BE2C (cell line): ENCODE measurements at regions not wholly inside any gene's neighbourhood (a gene's known extent, or its start where the extent isn't known, plus 50 kb on each side); places are given as distances from the start of the nearest gene placed in this dataset.

Experiments
- DNase-seq: peaks from one replicate; pipeline ENCODE4 v3.0.0-alpha.2; 2020
- H3K27me3 ChIP-seq: fragments of 250-450 bp; sonication (Bioruptor Pico); 2 replicates; pipeline ENCODE4 v1.5.1; 2020; ENCODE audit warnings: mild to moderate bottlenecking
- H3K36me3 ChIP-seq: fragments of 250-450 bp; sonication (Bioruptor Pico); 2 replicates; pipeline ENCODE4 v1.5.1; 2020; ENCODE audit warnings: mild to moderate bottlenecking
- H3K4me1 ChIP-seq: fragments of 250-450 bp; sonication (Bioruptor Pico); 2 replicates; pipeline ENCODE4 v1.5.1; 2020
- H3K4me3 ChIP-seq: 2 replicates; pipeline ENCODE4 v1.5.1; 2011; ENCODE audit warnings: low read depth, low read length
- H3K9me3 ChIP-seq: fragments of 250-450 bp; sonication (Bioruptor Pico); 2 replicates; pipeline ENCODE4 v1.5.1; 2020
- CTCF ChIP-seq: IDR thresholded peaks from 2 replicates; pipeline ENCODE4 v1.5.1; 2012; ENCODE audit warnings: mild to moderate bottlenecking, low read depth, low read length

DNA sequence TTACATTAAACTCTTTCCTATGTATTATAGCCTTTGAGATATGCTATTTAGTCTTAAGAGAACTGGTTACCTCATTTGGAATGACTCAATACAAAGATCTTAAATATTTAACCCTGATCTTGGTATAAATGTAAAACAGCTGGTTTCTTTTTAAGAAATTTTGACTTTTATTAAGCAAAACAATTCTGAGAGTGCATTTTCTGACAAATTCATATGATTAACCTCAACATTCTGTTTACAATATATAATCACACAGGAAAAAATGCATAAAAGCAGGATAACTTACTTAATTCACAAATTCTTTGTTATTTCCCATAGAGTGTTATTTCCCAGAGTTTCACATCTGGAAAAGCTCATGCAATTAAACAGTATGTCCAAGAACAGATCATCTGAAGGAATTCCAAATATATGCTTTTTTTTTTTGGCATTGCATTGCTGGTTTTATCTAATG is 400.4 kb upstream of the THBS1 start:
- DNase-seq = no peak
- Histone ChIP-seq H3K4me1 (no peaks in the 10 kb centered on the region), H3K9me3 (no peaks in the 10 kb centered on the region), H3K4me3 (no peak overlapping the region), H3K27me3 (peaks cover 9% of the 10 kb centered on the region), H3K36me3 (no peaks in the 10 kb centered on the region)
- no peak for TF ChIP-seq CTCF

DNA sequence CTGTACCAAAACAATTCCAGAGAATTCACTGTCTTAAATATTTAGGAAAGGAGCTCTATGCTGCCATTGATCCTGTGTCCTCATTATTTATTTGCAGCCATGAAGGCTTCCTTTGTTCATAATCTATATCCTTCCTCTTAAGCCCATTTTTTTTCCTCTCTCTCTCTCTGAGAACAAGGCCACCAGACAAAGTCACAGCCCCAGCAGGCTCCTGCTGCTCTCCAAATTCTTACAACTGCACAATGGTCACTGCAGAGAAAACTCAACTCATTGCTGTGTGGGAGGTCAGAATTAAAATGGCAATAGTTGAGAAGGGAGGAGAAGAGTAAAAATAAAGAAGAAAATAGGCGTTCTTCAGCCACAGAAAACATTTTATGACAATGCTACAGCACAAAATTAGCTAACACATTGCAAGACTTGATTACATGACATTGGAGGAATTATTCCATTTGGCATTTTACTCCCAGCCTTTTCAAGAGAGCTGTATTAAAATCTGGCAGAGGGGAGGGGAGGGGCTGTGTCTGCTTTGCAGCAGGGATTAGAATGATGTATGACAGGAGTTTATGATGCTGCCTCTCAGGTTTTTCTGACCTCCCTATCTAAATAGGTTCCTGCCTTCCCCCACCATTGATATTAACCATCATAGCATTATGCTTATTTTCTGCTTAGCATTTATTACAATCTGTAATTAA is 399.7 kb upstream of the THBS1 start:
- TF ChIP-seq CTCF = no peak

DNA sequence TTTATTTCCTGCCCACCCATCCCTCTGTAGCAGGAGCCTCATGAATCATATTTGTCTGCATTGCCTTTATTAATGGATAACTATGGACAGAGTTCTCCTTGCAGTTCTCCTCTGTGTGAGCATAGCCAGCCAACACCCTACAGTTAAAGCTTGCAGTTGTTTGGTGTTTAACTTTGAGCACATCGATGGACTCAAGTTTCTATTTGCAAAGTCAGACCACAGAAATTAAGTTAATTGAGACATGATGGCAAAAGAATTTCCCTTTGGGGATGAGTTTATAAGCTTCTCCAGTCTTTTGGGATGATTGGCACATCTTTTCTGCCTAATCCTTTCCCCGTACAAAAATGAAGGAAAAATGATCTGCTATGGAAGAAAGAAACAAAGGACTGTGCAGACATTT is 398.9 kb upstream of the THBS1 start:
- H3K4me1 ChIP-seq = no peaks in the 10 kb centered on the region
- no peak for DNase-seq
- H3K4me3 ChIP-seq = no peak overlapping the region
- no peaks in the 10 kb centered on the region for H3K36me3 ChIP-seq
- H3K27me3 ChIP-seq = peaks cover 13% of the 10 kb centered on the region
- H3K9me3 ChIP-seq = no peaks in the 10 kb centered on the region
- TF ChIP-seq CTCF = no peak

More for the DNA sequence above, 399.7 kb upstream of the THBS1 start:
- Histone ChIP-seq H3K9me3 (no peaks in the 10 kb centered on the region), H3K27me3 (peaks cover 13% of the 10 kb centered on the region), H3K4me3 (no peak overlapping the region), H3K36me3 (no peaks in the 10 kb centered on the region), H3K4me1 (no peaks in the 10 kb centered on the region)
- no peak for DNase-seq

GRCh38 chr15:39183164-39183881 is 397.6 kb upstream of the THBS1 start:
- DNase-seq = no peak

GRCh38 chr15:39184701-39185390 is 396.0 kb upstream of the THBS1 start:
- DNase-seq = no peak
- no peak for TF ChIP-seq CTCF
- peaks cover 12% of the 10 kb centered on the region for H3K27me3 ChIP-seq

More at GRCh38 chr15:39183164-39183881, 397.6 kb upstream of the THBS1 start:
- Histone ChIP-seq H3K36me3 (no peaks in the 10 kb centered on the region), H3K4me3 (no peak overlapping the region), H3K27me3 (peaks cover 13% of the 10 kb centered on the region), H3K9me3 (no peaks in the 10 kb centered on the region), H3K4me1 (no peaks in the 10 kb centered on the region)
- TF ChIP-seq CTCF = no peak

GRCh38 chr15:39188314-39188713 is 392.6 kb upstream of the THBS1 start:
- H3K4me3 ChIP-seq = no peak overlapping the region
- peaks cover 8% of the 10 kb centered on the region for H3K27me3 ChIP-seq
- H3K36me3 ChIP-seq = no peaks in the 10 kb centered on the region
- no peak for DNase-seq
- no peaks in the 10 kb centered on the region for H3K9me3 ChIP-seq
- no peak for TF ChIP-seq CTCF
- H3K4me1 ChIP-seq = no peaks in the 10 kb centered on the region

More at GRCh38 chr15:39184701-39185390, 396.0 kb upstream of the THBS1 start:
- Histone ChIP-seq H3K36me3 (no peaks in the 10 kb centered on the region), H3K4me1 (no peaks in the 10 kb centered on the region), H3K9me3 (no peaks in the 10 kb centered on the region), H3K4me3 (no peak overlapping the region)
